Right renal cortex interstitium (tissue), 3 donors: ENCODE measurements at regions not wholly inside any gene's neighbourhood (a gene's known extent, or its start where the extent isn't known, plus 50 kb on each side); places are given as distances from the start of the nearest gene placed in this dataset.

Source experiments
- DNase-seq, 3 donors: peaks; one replicate each; pipeline ENCODE4 v3.0.0-alpha.2; 2013; ENCODE audit warnings: low read depth in 3 of 3, low spot score in 2 of 3

DNA sequence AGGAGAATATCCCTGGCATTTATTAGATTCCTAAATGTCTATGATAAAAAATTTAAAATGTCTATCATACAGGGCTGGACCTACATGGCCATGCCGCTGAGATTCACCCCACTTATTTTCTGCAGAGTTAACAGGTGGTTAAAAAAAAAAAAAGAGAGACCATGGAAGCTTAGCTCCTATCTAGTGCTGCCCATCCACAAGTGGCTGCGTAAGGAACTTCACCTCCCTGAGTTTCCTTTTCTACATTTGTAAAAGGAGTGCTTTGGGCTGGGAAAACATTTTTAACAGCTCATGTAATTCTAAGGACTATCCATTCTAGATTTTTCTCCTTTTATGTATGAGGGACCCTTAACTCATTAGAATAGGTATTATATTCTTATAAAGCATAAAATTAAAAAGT, 534.1 kb downstream of the MMUT start:
- DNase-seq = no peak

DNA sequence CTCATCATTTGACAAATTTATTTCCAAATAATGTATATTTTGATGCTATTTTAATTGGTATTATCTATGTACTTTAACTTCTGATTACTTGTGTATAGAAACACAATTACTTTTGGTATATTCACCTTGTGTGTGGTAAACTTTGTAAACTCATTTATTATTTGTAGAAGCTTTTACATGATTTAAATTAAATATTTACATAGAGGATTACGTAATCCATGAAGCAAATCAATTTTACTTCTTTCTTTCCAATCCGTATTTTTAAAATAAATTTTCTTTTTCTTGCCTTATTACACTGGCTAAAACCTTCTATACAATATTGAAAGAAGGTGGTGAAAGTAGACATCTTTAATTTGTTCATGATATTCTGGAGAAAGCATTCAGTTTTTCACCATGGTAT, 540.2 kb downstream of the MMUT start:
- DNase-seq = no peak

- DNase-seq = no peak
Observed at GRCh38 chr6:48919555-48919954, 543.5 kb downstream of the MMUT start.

DNA sequence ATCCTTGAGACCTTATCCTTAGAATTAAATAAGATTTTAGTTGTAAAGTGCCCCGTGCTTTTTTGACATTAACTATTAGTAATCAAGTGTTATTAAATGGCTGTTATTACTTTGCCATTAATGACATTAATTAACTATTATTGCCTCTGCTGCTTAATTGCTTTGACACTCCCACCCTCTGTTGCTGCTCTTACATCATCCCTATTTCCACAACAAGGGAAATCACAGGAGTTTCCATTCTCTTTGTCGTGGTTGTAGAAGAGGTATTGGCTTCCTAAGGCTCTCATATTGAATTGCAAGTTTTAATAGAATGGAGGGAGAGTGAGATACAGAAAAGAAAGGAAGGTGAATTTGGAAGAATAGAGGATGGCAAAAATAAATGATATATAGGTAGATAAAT, 545.8 kb downstream of the MMUT start:
- no peak for DNase-seq

DNA sequence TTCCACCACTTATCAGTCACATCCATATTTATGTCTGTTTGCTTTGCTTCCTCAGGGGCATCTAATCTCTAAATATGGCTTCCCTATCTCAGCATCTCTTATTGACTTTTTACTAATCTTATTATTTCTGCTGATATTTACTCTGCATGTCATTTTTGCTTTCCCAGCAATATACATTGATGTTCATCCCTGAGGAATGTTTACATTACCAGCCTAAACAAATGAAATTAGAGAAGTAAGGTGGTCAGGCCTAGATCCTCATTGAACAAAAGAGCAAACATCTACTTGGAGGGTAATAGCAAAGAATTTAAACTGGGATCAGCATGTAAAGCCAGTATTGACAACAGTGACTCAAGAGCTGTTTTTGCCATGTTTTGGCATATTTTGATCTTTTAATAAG, 546.4 kb downstream of the MMUT start:
- DNase-seq = no peak

- DNase-seq = no peak
Observed at GRCh38 chr6:48915591-48915990, 547.5 kb downstream of the MMUT start.

DNA sequence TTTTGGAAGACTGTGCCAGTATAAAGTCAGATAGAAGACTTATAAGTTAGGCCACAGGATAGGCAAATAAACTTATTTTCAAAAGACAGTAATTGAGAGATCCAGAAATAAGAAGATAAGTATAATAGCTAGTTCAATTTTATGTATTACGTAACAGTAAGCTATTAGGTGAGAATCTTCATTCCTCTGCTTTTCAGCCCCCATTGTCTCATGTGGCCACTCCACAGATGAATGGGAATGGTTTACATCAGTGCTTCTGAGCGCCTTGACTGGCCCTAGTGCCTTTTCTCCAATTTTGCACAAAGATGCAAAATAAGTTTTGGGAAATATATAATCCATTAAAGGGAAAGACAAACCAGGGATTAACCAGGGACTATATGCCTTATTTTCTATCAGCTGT, 550.5 kb downstream of the MMUT start:
- no peak for DNase-seq

GRCh38 chr6:48904809-48905208, 558.2 kb downstream of the MMUT start:
- DNase-seq = no peak

DNA sequence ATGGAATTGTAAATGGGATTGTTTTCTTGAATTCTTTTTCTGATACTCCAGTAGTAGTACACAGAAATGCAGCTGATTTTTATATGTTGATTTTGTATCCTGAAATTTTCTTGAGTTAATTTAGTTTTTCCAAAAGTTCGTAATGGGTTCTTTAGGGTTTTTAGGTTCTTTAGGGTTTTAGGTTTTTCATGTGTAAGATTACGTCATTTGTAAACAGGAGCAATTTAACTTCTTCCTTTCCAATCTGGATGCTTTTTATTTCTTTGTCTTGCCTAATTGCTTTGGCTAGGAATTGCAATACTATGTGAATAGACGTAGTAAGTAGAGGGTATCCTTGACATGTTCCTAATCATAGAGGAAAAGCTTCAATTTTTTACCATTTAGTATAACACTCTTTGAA, 568.6 kb downstream of the MMUT start:
- no peak for DNase-seq

DNA sequence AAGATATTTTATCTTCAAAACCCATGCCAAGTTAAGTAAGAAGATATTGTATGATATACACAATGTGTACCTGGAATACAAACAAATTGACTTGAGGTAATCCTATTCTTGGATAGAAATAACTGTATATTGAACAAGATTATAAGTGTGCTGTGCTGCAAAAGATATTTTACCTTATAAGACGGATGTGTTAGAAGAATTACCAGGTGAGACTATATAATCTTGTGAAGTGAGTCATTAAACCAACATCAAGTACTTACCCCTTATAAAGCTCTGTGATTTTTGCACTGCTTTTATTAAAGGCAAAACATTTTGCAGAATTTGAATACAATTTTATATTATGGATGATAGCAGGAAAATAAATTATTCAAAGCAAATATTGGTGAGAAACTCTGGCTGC, 570.0 kb downstream of the MMUT start:
- DNase-seq = no peak

DNA sequence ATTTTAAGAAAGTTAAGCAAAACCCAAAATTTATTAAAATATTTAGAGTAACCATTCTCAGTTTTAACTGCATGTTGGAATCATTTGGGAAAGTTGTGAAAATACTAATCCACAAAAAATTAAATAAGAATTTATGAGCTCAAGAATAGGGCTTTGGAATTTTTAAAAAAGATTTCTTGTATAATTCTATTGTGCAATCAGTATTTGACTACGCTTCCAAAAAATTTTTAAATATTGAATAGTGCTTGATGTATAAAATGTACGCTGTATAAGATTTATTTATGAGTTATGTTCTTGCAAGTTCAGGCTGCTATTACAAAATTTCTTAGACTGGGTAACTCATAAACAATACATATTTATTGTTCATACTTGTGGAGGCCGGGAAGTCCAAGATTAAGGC, 571.7 kb downstream of the MMUT start:
- DNase-seq = no peak

- DNase-seq = no peak
Observed at GRCh38 chr6:48889429-48889828, 573.6 kb downstream of the MMUT start.

- no peak for DNase-seq
Observed at GRCh38 chr6:48883116-48883515, 579.9 kb downstream of the MMUT start.

GRCh38 chr6:48881551-48881950, 581.5 kb downstream of the MMUT start:
- no peak for DNase-seq

GRCh38 chr6:48869595-48869994, 593.5 kb downstream of the MMUT start:
- DNase-seq = no peak

- no peak for DNase-seq
Observed at GRCh38 chr6:48866682-48867081, 596.4 kb downstream of the MMUT start.

GRCh38 chr6:48860175-48860574, 602.9 kb downstream of the MMUT start:
- no peak for DNase-seq

GRCh38 chr6:48859562-48860123, 603.4 kb downstream of the MMUT start:
- no peak for DNase-seq

GRCh38 chr6:48845219-48845618, 617.8 kb downstream of the MMUT start:
- DNase-seq = no peak

DNA sequence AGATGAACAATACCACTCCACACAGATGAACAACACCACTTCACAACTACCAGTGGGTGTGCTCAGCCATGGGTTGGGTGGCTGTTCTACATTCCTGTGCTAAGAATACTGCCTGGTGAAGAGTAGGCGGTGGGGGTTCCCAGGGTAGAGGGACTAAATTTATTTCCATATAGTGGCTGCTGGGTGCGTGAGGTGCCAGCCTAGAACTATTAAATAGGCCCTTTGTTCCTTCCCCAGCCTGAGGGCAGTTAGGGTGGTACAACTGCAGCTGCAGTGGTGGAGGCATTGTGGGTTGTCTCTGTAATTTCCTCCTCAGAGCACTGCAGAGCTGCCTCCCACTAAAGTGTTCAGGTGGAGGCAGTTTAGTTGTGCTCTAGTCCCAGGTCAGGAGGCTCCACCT, 618.4 kb downstream of the MMUT start:
- no peak for DNase-seq

DNA sequence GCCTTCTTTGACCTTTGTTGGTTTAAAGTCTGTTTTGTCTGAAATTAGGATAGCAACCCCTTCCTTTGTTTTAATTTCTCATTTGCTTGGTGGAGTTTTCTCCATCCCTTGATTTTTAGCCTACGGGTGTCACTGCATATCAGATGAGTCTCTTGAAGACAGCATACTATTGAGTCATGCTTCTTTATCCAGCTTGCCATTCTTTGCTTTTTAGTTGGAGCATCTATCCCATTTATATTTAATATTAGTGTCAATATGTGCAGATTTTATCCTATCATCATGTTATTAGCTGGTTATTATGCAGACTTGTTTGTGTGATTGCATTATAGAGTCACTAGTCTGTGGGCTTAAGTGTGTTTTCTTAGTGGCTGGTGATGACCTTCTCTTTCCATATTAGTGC, 622.2 kb downstream of the MMUT start:
- DNase-seq = no peak

DNA sequence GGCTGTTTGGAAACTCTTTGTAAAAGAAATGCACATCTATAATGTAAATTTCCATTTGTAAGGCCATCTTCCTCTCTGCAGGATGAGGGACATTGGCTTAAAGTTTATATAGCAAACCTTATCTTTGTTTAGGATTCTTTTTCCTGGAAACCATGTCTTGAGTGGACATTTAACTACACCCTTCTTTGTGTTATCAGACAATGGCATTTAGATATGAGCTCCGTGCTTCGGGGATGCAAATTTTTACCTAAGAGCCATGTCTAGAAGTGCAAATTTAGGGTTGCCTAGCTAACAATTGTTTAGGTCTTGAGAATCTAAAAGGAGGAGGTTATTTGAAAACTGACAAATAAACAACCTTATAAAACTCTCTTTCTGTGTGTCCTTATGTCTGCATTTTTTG, 623.8 kb downstream of the MMUT start:
- no peak for DNase-seq

- DNase-seq = no peak
Observed at GRCh38 chr6:48837744-48838143, 625.3 kb downstream of the MMUT start.
